AML-193 (cell line): ENCODE measurements at regions not wholly inside any gene's neighbourhood (a gene's known extent, or its start where the extent isn't known, plus 50 kb on each side); places are given as distances from the start of the nearest gene placed in this dataset.
A peak's percentile ranks its signal among the peaks of the same experiment; 100 is the strongest.
"Not testable (repeated sequence)": the region's sequence is repeated elsewhere in the genome, so short reads cannot be mapped to it uniquely, and the experiment has no call there.

Experiments
- DNase-seq, 2 experiments: peaks; one replicate each; lab custom pipeline; 2025; lab: John Stamatoyannopoulos, UW

DNA sequence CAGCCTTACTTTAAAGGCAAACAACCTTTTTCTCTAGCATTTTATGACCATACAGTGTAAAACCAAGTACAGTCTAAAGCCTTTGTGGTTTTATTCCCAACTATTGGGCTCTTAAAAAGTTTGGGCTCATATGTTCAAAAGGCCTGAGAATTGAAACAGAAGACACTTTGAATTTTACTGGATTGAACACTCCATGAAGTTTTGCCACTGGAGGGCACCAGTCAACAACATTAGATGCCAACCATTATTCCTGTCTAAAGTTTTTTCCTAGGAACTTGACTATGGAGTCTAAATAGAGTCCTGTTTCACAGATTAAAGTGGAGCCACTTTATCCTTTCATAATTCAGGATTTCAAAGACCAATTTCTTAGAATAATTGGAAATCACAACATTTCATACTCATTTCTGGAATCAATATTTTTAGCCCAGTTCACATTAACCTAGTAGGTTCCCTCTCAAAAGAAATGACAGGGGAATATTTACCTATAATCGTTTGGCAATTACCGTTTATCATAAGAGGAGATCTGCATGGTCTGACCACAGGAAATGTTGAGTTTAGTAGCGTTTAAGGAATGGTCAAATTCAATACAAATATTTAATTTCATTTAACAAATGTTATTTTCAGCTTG is 244.1 kb upstream of the PDZRN3 start:
- peak; percentile 3 to 11 for DNase-seq

DNA sequence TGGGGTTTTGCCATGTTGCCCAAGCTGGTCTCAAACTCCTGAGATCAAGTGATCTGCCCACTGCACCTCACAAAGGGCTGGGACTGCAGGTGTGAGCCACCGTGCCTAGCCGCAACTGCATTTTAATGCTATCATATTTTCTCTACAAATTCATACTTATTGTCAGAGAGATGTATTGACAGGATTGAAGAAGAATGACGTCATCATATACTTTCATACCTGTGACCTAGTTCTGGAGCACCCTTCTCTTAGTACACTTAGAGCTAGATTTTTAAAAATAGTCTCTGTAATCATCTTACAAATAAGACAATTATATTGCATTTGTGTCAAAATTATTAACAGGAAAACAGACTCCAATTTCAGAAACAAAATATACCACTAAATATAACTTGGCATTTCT is 242.8 kb upstream of the PDZRN3 start:
- DNase-seq: no peak

DNA sequence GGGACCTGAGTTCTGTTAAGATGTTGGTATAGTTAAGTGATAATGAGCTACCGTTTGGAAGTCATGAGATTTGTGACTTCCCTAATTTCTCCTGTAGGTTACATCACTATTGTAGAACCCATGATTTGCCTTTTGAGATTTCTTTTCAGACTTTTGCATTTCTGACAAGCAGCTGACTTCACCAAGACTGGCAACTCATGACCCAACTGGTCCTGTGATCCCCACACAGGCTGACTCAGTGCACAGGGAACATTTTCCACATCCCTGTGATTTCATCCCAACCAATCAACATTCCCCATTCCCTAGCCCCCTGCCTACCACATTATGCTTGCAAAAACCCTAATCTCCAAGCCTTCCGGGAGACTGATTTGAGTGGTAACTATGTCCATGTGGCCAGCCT is 242.1 kb upstream of the PDZRN3 start:
- no peak for DNase-seq

DNA sequence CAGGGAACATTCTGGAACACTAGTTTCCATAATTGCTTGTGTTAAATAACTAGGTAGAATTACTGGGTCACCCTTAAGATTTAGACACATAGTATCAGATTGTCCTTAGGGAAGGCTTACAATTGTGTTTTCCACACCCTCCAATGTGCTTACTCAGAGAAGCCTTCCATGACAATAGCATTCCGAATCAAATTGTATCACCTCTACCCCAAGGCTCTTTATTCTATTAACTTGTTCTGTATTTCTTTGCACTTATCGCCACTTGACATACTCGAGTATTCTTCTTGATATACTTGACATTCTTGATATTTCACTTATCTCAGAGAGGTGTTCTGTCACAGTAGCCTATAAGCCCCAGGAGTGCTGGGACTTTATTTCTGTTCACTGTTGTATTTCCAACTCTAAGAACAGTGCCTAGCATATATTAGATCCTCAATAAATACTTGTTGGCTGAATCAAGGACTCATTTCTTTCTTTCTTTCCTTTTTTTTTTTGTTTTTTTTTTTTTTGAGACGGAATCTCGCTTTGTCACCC is 238.9 kb upstream of the PDZRN3 start:
- DNase-seq: no peak

DNA sequence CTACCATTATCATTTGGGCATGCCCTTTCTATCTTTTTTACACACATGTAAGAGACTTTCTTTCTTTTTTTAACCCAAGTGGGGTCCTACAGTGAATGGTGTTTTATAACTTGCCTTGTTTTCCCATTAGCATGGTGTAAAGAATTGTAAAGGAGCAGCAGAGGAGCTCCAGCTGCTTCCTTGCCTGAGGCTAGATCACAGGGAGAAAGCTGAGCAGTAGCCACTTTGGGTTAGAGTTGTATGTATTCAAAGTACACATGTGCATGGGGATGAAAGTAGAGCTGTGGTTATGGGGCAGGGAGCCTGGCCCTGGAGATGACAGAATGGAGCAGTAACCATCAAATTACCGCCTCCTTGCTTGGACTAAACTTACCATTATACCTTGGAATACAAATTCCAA is 231.1 kb upstream of the PDZRN3 start:
- DNase-seq: no peak

DNA sequence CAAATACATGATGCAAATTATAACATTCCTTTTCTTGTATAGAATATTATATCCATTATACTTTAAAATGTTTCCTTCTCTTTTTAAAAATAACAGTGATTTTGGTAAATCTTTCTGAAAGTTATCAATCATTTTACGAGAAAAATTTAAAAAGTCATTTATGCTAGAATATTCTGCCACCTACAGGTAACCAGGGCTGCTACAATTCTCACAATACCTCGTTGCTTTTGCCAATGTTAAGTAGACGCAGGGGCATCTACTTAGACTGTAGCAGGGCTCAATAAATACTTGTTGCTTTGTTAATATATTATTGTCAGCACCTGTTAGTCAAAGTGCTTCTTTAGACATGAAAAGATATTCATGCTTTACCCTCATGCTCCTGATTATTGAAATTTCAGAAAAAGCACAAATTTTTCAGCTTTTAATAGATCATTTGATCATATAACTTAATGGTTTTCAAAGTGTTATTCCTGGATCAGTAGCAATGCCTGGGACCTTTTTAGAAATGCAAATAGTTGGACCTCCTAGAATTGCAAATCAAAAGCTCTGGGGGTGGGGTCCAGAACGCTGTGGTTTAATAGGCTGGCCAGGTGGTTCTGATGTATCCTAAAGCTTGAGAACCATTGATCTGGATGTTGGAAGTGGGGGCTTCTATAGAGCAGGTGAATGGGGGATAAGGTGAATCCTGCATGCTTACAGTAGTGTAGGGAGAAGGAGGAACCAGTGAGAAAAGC is 223.6 kb upstream of the PDZRN3 start:
- DNase-seq: peak; percentile 15 to 16

DNA sequence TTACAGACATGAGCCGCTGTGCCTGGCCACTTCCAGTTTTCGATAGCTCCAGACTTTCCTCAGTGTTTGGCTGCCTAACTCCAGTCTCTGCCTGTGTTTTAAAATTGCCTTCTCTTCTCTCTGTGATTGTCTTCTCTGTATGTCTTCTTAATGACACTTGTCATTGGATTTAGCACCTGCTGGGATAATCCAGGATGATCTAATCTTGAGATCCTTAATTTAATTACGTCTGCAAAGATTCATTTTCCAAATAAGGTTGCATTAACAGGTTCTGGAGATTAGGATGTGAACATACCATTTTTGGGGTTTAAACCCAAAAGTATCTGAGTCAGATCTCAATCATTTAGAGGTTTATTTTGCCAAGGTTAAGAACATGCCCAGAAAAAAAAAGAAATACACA is 222.2 kb upstream of the PDZRN3 start:
- DNase-seq: no peak

DNA sequence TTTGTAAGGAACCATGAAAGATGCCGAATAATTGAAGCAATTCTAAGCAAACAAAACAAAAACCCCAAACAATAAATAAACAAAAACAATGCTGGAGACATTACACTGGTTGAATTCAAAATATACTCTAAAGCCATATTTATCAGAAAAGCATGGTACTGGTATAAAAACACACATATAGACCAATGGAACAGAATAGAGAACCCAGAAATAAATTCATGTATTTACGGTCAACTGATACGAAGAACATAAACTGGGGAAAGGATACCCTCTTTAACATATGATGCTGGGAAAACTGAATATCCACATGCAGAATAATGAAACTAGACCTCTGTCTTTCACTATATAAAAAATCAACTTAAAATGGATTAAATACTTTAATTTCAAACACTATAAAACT is 214.3 kb upstream of the PDZRN3 start:
- no peak for DNase-seq

DNA sequence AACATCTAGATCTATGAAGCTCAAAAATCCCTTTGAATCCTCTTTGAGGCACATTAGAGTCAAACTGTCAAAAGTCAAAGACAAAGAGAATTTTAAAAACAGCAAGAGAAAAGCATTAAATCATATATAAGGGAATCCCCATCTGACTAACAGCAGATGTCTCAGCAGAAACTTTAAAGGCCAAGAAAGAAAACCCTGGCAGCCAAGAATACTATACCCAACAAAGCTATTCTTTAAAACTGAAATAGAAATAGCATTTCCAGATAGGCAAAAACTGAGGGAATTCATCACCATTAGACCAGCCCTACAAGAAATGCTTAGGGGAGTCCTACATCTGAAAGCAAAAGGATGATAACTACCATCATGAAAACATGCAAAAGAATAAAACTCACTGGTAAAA is 211.2 kb upstream of the PDZRN3 start:
- DNase-seq: no peak

DNA sequence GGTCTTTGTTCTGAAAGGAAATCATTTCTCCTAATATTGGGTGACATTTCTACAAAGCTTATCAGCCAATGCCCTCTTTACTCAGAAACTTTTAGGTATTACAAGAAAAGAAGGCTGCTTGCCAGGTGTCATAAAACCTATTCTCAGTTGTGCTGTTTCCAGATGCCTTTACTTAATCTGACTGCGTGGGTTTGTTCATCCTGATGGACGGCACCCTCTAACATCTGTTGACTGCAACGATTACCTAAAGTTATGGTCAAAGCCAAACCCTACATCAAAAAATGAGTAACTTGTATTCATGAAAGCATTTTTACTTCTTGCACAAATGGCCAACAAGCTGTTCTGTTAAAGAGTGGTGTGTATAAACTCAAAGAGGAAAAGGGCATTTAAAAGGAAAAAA is 207.7 kb upstream of the PDZRN3 start:
- DNase-seq: no peak

DNA sequence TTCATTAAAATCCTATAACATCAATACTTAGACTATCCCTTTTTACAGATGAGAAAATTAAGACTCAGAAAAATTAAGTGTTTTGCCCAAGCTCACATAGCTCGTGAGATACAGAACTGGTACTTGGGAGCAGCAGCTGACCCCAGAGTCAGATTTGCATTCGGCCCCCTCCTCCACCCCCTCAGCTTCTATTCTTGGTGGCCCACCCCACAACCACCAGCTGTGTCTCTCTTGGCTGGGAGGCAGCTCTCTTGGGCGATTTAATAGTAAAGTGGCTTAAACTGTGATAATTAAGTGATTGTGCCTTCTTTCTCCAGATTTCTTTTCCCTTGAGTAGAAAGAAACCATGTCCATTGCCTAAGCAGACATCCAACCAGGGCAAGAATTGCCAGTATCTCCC is 203.6 kb upstream of the PDZRN3 start:
- DNase-seq: no peak

DNA sequence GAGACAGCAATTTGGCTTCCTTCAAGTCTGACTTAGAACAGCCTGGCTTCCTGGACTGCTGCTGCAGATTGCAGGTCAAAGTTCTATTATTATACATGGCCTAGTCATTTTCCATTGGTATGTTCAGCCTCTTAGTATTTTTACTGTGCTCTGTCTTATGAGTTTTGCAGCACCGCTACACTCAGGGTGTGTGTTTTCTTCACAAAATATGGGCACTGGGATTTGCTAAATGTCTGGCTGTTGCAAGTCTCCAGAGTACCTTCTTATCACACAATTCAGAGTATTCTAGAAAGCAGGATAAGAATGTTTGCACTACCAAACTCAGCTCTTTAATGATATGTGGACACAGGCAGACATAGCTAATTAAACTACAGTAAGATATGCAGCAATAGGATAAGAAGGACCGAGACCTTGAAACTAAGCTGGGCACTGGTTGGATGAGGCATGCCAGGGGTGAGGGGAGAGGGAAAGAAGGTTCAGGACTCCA is 203.0 kb upstream of the PDZRN3 start:
- DNase-seq: no peak

DNA sequence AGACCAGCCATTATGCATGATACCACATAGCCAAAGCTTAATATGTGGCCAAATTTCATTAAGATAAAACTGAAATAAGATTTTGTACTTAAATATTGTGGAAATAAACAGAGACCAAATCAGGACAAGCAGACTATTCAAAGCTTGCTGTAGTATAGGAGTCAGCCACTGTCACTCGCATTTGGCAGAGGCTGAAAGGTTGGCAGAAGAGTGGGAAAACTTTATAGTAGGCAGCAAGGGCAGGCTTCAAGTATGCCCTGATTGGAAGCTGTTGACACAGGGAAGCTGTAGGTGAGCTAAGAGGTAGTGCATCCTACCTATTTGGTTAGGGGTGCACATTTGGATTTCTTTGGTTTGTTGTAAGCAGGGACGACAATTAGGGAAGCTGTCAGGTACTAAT is 202.5 kb upstream of the PDZRN3 start:
- no peak for DNase-seq

DNA sequence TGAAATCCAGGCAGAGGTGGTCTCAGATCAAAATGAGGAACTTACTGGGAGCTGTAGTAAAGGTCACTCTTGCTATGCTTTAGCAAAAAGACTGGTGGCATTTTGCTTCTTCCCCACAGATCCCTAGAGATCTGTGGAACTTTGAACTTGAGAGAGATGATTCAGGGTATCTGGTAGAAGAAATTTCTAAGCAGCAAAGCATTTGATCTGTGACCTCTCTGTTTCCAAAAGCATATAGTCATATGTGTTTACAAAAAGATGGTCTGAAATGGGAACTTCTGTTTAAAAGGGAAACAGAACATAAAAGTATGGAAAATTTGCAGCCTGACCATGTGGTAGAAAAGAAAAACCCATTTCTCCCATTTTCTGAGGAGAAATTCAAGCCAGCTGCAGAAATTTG is 196.2 kb upstream of the PDZRN3 start:
- DNase-seq: not testable (repeated sequence)

DNA sequence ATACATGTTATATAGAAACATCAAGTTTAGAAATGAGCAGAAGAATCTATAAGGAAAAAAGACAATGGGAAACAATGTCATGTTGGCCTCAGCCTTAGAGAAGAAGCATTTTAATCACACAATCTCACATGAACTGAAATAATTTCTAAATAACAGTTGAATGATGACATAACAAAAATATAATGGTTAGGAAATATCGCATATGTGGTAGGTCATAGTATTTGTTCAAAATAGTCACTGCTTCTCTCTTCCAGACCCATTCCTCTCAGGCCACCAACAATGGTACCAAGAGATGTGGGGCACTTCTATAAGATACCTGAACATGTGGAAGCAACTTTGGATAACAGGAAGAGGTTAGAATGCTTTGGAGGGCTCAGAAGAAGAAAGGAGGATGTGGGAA is 195.7 kb upstream of the PDZRN3 start:
- no peak for DNase-seq

DNA sequence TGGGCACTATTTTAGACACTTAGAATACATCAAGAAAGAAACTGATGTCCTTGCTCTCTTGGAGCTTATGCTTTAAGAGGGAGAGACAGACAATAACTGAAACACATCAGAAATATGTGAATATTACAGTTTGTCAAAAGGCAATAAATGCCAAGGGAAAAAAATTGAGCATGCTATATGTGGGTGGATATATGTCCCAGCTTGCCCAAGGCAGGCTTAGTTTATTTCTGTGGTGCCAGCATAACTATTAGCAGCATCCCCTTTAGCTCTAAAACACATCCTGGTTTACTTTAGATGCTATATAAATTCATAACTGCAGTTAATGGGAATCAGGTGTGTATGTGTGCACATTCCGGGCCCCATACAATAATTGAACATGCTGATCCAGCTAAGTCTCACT is 191.2 kb upstream of the PDZRN3 start:
- DNase-seq: no peak

DNA sequence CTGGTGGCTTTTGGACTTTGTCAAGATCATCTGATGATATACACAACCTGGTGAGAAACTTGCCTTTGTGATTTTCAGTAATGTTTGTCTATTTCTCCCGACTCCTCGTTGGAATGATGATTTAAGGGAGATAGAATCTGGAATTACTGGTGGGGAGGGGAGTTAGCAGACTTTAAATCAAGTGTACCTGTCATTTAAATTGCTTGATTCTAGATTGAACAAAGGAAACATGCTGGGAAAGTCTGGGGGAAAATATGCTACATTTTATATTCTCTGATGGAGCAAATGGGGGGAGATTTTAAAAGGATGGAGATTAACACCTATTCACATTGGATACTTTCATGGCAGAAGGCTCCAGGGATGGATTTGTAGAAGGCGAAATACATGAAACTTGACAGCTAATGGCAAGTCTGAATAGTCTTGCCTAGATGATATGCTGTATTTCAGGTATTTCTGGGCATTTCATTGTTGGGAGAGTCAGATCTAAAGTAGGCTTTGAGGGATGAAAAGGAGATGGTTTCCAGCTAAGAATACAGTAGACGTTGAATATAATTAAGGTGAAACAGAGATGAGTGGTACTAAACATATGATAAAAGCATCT is 189.1 kb upstream of the PDZRN3 start:
- no peak for DNase-seq

DNA sequence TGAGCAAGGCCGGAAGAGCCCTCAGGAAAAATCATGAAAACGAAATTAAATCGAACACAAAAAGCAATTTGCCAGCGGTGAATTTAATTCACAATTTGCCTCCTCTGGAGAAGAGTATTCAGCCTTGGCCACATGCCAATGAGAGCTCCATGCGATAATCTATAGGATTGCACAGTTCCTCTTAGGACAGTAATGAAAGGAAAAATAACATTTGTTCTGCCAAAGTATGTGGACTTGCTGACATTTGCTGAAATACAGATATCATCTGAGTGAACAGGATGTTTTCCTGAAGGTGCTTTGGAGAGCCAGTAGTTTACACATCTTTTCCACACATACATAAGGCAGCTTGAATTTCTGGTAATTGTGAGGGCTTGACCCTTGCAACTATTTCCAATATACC is 188.6 kb upstream of the PDZRN3 start:
- no peak for DNase-seq

DNA sequence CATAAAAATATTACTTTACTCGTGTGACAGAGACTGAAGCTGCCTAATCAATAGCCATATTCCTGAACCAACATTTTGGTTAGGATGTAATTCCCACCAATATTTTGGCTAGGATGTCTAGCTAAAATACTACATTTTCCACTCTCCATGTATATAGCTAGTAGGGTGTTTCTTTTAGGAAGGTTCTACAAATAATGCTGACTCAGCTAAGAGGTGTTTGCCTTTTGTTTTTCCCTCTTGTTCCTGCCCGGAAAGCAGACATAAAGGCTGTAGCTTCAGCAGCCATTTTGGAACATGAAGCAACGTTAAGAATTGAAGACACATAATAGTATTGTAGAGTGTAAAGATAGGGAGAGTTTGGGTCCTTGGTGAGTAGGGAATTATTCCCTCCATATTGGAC is 187.3 kb upstream of the PDZRN3 start:
- DNase-seq: no peak

DNA sequence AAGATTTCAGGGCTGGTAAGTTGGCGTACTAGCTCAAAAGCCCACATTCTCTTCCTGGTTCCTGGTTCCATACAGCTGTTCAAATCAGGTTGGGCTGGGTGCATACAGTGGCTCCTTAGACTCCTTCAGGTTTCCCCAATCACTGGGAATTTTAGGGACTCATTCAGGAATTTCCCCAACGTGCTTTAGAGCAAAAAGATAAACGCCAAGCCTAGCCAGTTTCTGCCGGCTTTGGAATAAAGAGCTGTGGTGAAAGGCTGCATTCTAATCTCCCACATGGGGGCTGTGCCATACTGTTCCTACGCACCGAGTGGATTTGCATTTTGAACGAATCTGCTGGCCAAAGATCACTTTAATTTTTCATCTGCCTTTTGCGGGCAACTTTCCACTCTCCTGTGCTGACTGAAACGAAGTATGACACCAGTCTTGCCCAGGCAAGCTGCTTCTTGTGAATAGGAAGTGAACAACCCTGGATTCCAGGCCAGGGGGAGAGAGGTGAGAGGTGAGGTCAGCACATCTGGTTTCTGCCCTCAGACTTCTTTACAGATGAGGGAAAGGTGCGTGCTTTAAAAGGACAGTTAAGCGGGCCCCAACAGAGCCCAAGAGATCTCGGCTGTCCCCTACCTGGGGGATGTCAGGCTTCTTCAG is 184.2 kb upstream of the PDZRN3 start:
- DNase-seq: no peak

DNA sequence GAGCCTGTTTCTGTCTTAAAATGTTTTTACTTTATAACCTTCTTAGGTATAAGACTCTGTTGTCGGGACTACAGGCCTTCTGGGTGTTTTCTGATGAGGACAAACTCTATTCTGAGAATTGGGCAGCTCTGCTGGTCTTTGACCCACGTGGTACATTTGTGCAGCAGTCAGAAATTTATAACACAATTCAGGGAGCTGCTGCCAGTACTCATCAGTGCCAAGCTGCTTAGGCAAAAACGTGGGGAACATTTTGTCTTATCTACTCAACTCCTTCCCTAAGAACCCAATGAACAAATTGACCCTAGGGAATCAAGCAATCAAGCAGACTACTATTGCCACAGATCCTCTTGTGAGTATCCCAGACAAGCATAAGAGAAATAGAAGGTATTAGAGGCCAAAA is 180.7 kb upstream of the PDZRN3 start:
- no peak for DNase-seq

DNA sequence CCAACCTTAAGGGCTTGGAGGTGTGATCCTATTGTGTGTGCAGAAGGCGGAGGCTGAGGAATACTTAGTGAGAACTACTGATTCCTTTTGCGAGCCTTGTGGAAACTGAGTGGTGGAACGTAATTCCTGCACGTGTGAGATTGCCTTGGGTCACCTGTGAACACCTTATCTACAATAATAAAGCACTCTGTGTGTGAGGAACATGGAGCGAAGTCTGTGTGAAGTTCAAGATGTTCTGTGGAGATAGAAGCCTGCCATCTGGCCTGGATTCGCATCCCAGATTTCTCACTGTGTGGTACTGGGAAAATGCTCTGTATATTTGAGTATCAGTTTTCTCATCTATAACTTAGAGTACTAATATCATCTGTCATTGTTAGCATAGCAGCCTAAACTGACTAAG is 179.5 kb upstream of the PDZRN3 start:
- DNase-seq: no peak

DNA sequence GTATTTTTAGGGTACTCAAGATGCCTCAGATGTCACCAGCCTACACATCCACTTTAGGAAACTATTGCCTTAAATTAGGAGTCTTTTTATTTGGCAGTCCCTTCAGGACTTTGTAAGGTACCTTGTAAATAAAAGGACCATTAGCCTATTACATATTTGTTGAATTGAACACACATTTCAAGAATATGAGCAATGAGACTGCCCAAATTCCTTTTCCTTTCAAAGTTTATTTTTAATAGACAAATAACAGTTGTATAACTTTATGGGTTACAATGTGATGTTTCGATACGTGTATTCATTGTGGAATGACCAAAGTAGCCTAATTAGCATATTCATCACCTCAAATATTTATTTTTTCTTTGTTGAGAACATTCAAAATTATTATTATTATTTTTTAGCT is 176.7 kb upstream of the PDZRN3 start:
- DNase-seq: no peak
